Sigmoid colon (tissue), 4 donors: ENCODE measurements at regions not wholly inside any gene's neighbourhood (a gene's known extent, or its start where the extent isn't known, plus 50 kb on each side); places are given as distances from the start of the nearest gene placed in this dataset.

Source experiments
- CTCF ChIP-seq, 4 experiments: fragments of 450-650 bp in 3 of 4; fragments of 200-600 bp in 1 of 4; IDR thresholded peaks; one replicate each; pipeline ENCODE4 v1.5.1; 2016 to 2019; ENCODE audit warnings: antibody characterized with exemption in 4 of 4, mild to moderate bottlenecking in 3 of 4, moderate library complexity in 2 of 4
- POLR2A ChIP-seq, 2 donors: fragments of 450-650 bp; IDR thresholded peaks; one replicate each; pipeline ENCODE4 v1.6.1; 2016; ENCODE audit warnings: antibody characterized with exemption in 2 of 2, mild to moderate bottlenecking in 2 of 2, moderate library complexity in 2 of 2
- POLR2AphosphoS5 ChIP-seq, 4 donors: sonication (generic); formaldehyde crosslinking; IDR thresholded peaks; one replicate each; pipeline ENCODE4 v1.6.1; 2017; ENCODE audit warnings: antibody characterized with exemption in 4 of 4

DNA sequence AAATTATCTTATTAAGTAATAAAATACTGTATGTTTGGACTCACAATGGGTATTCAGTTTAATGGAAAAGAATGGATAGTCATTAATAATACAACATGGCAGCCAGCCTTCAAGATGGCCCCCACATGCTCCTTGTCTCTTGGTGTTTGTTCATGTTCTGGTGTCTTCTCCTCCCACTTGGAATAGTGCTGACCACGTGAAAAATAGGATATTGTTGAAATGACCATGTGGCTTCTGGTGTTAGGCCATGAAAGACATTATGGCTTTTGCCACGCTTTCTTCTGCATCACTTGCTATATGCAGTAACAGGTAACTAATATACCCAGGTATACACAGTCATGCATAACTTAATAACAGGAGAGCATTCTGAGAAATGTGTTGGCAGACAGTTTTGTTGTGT lies 341.0 kb downstream of the KCNJ2 start:
- TF ChIP-seq POLR2AphosphoS5 (IDR thresholded peaks at IDR 0.05) (no peak), CTCF (IDR thresholded peaks at IDR 0.05) (no peak), POLR2A (IDR thresholded peaks at IDR 0.05) (no peak)
